ENCODE measurements at regions not wholly inside any gene's neighbourhood (a gene's known extent, or its start where the extent isn't known, plus 50 kb on each side); places are given as distances from the start of the nearest gene placed in this dataset.

- TF ChIP-seq ZFP30 (CRISPR knock-in tag; IDR thresholded peaks at IDR 0.05) (no peak), GLIS3 (CRISPR knock-in tag; IDR thresholded peaks at IDR 0.05) (no peak), PATZ1 (CRISPR knock-in tag; IDR thresholded peaks at IDR 0.05; ENCODE audit: borderline replicate concordance) (no peak), CSRNP3 (CRISPR knock-in tag; IDR thresholded peaks at IDR 0.05) (no peak), ZNF8 (CRISPR knock-in tag; IDR thresholded peaks at IDR 0.05) (no peak), OSR1 (CRISPR knock-in tag; IDR thresholded peaks at IDR 0.05) (no peak), ZNF70 (CRISPR knock-in tag; IDR thresholded peaks at IDR 0.05) (no peak), POU6F1 (CRISPR knock-in tag; IDR thresholded peaks at IDR 0.05; ENCODE audit: borderline replicate concordance, low read depth) (no peak), ESRRG (CRISPR knock-in tag; IDR thresholded peaks at IDR 0.05) (no peak)
- TF ChIP-seq, protein P1, sequence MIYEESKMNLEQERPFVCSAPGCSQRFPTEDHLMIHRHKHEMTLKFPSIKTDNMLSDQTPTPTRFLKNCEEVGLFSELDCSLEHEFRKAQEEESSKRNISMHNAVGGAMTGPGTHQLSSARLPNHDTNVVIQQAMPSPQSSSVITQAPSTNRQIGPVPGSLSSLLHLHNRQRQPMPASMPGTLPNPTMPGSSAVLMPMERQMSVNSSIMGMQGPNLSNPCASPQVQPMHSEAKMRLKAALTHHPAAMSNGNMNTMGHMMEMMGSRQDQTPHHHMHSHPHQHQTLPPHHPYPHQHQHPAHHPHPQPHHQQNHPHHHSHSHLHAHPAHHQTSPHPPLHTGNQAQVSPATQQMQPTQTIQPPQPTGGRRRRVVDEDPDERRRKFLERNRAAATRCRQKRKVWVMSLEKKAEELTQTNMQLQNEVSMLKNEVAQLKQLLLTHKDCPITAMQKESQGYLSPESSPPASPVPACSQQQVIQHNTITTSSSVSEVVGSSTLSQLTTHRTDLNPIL (CRISPR knock-in tag; IDR thresholded peaks at IDR 0.05; ENCODE audit: low read depth): no peak
- ATAC-seq: no peak
These were observed 472.2 kb downstream of the MCTP2 start for GRCh38 chr15:94703596-94703995.

DNA sequence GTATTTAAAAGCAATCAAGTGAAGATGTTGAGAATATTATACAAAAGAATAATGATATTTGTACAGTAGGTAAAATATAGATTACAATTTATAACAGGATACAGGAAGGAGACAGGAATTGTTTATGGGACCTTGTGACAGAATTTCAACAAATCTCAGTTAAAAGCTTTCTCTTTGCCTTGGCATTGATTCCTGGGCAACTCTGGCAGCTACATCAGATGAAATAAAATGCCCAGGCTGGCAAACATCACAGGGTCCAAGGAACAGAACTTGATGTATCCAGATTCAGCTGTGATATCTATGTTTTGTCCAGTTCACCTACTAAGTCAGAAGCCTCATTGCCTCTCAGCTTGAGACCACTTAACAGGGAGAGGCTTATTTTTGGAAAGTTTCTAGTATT is 473.1 kb downstream of the MCTP2 start:
- no peak for TF ChIP-seq GLIS3 (CRISPR knock-in tag; IDR thresholded peaks at IDR 0.05)
- TF ChIP-seq PPARA (CRISPR knock-in tag; IDR thresholded peaks at IDR 0.05; ENCODE audit: borderline replicate concordance): no peak
- no peak for TF ChIP-seq ESRRG (CRISPR knock-in tag; IDR thresholded peaks at IDR 0.05)
- no peak for TF ChIP-seq SNAI2 (CRISPR knock-in tag; IDR thresholded peaks at IDR 0.05)
- TF ChIP-seq, protein P1 (CRISPR knock-in tag; IDR thresholded peaks at IDR 0.05; ENCODE audit: low read depth): no peak
- no peak for TF ChIP-seq POU6F1 (CRISPR knock-in tag; IDR thresholded peaks at IDR 0.05; ENCODE audit: borderline replicate concordance, low read depth)
- no peak for TF ChIP-seq TCF4 (CRISPR knock-in tag; IDR thresholded peaks at IDR 0.05; ENCODE audit: borderline replicate concordance)
- TF ChIP-seq CSRNP3 (CRISPR knock-in tag; IDR thresholded peaks at IDR 0.05): no peak
- no peak for TF ChIP-seq ZFP30 (CRISPR knock-in tag; IDR thresholded peaks at IDR 0.05)
- TF ChIP-seq BACH2 (CRISPR knock-in tag; IDR thresholded peaks at IDR 0.05; ENCODE audit: borderline replicate concordance): no peak
- no peak for TF ChIP-seq TOX (CRISPR knock-in tag; IDR thresholded peaks at IDR 0.05; ENCODE audit: borderline replicate concordance)
- no peak for TF ChIP-seq ZC3H10 (CRISPR knock-in tag; IDR thresholded peaks at IDR 0.05)

GRCh38 chr15:94704946-94705345 is 473.6 kb downstream of the MCTP2 start:
- ATAC-seq: no peak
- TF ChIP-seq, protein P2, sequence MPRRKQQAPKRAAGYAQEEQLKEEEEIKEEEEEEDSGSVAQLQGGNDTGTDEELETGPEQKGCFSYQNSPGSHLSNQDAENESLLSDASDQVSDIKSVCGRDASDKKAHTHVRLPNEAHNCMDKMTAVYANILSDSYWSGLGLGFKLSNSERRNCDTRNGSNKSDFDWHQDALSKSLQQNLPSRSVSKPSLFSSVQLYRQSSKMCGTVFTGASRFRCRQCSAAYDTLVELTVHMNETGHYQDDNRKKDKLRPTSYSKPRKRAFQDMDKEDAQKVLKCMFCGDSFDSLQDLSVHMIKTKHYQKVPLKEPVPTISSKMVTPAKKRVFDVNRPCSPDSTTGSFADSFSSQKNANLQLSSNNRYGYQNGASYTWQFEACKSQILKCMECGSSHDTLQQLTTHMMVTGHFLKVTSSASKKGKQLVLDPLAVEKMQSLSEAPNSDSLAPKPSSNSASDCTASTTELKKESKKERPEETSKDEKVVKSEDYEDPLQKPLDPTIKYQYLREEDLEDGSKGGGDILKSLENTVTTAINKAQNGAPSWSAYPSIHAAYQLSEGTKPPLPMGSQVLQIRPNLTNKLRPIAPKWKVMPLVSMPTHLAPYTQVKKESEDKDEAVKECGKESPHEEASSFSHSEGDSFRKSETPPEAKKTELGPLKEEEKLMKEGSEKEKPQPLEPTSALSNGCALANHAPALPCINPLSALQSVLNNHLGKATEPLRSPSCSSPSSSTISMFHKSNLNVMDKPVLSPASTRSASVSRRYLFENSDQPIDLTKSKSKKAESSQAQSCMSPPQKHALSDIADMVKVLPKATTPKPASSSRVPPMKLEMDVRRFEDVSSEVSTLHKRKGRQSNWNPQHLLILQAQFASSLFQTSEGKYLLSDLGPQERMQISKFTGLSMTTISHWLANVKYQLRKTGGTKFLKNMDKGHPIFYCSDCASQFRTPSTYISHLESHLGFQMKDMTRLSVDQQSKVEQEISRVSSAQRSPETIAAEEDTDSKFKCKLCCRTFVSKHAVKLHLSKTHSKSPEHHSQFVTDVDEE (CRISPR knock-in tag; IDR thresholded peaks at IDR 0.05): no peak
- TF ChIP-seq ESRRG (CRISPR knock-in tag; IDR thresholded peaks at IDR 0.05) (no peak), ZNF70 (CRISPR knock-in tag; IDR thresholded peaks at IDR 0.05) (no peak), CSRNP3 (CRISPR knock-in tag; IDR thresholded peaks at IDR 0.05) (no peak), SNAI2 (CRISPR knock-in tag; IDR thresholded peaks at IDR 0.05) (no peak), ZFP3 (CRISPR knock-in tag; IDR thresholded peaks at IDR 0.05) (no peak), GLIS3 (CRISPR knock-in tag; IDR thresholded peaks at IDR 0.05) (no peak), PPARA (CRISPR knock-in tag; IDR thresholded peaks at IDR 0.05; ENCODE audit: borderline replicate concordance) (no peak), ZFP30 (CRISPR knock-in tag; IDR thresholded peaks at IDR 0.05) (no peak), POU6F1 (CRISPR knock-in tag; IDR thresholded peaks at IDR 0.05; ENCODE audit: borderline replicate concordance, low read depth) (no peak), ZNF8 (CRISPR knock-in tag; IDR thresholded peaks at IDR 0.05) (no peak), OSR1 (CRISPR knock-in tag; IDR thresholded peaks at IDR 0.05) (no peak)

More for the DNA sequence above, 473.1 kb downstream of the MCTP2 start:
- ATAC-seq: no peak

Data from SK-N-SH treated with all-trans-retinoic acid at 6 μM for 48 hours (cell line).